Epidermal melanocyte (primary cell): ENCODE measurements at regions not wholly inside any gene's neighbourhood (a gene's known extent, or its start where the extent isn't known, plus 50 kb on each side); places are given as distances from the start of the nearest gene placed in this dataset.
"Not testable (repeated sequence)": the region's sequence is repeated elsewhere in the genome, so short reads cannot be mapped to it uniquely, and the experiment has no call there.

Source experiments
- DNase-seq: peaks from one replicate; pipeline ENCODE4 v3.0.0; 2011; ENCODE audit warnings: low spot score; ENCODE audit not compliant: insufficient read length

DNA sequence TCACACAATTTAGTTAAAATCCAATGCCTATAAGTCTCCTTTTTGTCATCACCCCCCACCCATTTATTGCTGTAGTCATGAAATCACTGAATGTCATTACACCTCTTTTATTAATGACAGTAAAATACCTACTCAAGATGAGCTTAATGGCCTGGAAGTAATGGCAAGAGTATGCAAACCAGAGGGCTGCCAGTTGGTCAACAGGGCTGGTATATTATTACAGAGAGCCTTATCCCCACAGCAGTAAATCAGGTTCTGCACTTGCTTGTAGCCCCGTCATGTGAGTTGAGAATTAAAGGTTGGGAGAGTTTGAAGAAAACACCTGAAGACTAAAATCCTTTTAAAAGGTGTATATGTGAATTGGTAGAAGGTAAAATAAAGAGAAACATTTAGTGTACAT, 372.4 kb downstream of the MAT2B start:
- no peak for DNase-seq

DNA sequence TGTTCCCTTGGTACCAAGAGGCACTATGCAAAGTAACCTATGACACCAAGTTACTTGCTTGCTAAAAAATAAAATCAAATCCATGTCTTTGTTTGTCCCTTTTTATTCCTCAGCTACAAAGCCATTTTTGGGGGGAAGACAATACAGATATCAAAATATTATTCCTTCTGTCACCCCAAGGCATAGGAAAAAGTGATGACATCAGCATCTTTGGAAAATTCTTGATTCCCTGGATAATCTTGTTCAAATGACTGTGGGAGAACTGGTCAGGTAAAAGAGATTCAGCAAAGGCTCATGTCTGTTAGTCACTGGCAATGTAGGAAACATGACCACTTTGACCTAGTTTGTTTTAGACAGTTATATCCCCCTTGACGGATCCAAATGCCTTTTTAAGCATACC, 373.1 kb downstream of the MAT2B start:
- DNase-seq, result no peak

DNA sequence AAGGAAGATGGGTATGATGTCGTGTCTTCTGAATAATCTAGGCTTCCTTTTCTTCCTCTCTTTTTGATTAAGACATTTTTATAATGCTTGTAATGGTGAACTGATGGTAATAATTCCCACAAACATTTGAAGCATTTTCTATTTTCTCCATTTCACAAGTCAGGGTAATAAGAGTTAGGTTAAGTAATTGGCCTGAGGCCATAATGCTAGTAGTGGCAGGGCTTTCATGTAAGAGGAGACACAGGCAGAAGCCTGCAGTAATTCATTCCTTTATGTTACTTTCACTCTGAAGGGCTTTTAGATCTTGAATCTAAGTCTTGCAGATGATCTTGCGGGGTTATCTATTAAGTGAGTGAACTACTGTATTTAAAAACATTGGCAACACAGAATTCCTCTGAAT, 374.9 kb downstream of the MAT2B start:
- DNase-seq, result no peak

DNA sequence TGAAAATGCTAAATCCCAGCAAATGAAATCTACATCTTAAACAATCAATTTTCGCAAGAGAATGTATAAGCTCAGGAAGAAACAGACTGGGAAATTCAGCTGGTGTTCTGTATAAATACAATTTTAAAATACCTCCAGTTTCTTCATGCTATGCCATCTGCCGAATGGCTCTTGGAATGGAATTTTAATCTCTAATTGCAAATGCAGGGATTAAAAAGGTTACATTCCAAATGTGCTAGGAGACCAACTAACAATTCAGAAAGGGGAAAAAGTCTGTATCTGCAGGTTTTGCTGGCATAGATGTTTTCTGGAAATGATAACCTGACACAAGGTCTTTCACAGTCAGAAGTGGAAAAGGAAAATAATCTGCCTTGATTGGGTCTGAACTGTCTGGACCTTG, 379.7 kb downstream of the MAT2B start:
- no peak for DNase-seq

DNA sequence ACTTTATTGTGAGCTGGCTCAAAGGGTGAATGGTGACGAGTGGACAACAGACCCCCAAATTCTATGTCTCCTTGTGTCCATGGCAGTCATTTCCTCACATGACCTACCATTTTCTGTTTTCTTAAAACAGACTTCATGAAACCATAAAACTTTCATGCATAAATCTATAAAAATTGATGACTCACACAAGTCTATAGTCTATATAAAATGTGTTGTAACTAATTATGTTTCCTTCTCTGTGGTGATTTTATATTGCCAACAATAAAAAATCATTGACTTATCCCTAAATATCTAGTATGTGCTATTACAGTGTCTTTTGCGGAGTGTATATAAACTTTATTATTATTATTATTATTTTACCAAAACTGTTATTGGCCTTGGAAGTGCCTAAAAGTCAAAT, 382.4 kb downstream of the MAT2B start:
- no peak for DNase-seq

DNA sequence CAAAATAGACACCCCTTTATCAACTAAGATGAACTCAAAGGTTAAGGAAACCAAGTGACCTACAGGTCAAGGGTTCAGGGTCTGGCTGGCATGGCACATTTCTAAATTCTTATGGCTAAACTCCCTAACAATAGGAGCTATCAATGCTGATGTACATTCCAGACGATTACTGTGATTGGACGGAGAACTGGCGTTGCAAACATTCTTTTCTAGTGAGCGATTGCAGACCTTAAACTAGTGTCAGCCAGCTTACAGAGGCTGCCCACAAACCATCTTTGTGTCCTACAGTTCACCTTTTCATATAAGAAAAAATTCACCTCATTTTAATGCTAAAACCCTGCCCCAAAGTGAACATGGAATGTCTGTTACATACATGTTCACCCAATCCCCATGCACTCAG, 382.9 kb downstream of the MAT2B start:
- no peak for DNase-seq

DNA sequence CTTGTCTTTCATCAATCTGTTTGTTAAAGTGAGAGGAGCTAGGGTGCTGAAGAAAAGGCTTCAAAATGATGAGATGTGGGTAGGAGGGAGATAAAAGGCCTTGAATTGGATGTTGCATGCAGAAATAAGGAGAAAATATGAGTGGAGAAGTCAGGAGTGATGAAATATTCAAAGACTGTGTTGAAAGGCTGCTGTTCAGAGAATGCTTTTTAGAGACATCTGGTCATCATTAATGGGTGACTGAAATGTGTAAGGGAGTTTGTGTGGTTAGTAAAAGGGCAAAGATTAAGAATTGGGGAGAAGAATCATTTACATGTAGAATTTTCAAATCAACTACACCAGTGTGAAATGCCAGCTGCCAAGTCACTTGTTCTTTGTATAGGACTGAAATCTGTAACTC, 383.9 kb downstream of the MAT2B start:
- no peak for DNase-seq

DNA sequence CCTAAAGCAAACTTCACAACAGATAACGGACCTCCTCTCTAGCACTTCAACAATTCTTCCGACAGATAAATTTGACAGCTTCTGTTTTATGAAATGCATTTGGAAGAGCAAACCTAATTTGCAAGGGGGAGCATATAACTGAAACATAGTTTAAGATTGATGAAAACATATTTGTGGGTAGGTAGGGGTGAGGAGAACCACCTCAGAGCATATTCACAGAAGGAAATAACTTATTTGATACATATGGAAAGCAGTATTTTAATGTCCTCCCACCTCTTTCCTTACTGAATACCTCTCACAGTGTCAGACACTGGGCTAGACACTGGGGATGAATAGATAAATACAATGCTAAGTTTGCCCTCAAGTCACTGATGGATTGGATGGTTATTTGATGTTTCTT, 384.8 kb downstream of the MAT2B start:
- no peak for DNase-seq

DNA sequence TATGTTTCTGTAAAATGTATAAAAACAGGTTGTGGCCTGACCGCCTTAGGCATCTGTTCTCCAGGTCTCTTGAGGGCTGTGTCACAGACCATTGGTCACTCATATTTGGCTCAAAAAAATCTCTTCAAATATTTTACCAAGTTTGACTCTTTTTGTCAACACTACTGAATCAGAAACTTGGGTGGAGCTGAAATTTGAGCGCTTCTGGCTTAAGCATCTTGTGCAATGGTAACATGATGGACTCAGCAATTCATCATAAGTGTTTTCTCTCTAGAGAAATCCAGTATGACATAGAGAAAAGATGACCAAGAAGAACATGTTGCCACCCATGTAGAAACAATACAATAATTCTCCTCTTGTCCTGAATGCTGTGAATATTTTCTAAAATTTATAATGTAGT, 387.9 kb downstream of the MAT2B start:
- DNase-seq, result no peak

DNA sequence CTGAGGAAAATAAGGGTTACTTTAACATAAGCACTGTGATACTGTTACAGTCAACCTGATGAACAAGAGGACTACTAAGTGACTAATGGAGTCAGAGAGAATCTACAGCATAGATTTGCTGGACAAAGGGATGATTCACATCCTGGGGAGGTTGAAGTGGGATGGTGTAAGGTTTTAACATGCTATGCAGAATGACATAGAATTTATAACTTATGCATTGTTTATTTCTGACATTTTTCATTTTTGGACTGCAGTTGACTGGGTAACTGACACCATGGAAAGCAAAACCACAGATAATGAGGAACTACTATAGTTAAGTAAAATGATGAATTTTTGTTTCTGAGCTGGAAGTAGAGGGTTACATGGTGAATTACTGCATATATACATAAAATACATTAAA, 389.2 kb downstream of the MAT2B start:
- DNase-seq, result no peak

DNA sequence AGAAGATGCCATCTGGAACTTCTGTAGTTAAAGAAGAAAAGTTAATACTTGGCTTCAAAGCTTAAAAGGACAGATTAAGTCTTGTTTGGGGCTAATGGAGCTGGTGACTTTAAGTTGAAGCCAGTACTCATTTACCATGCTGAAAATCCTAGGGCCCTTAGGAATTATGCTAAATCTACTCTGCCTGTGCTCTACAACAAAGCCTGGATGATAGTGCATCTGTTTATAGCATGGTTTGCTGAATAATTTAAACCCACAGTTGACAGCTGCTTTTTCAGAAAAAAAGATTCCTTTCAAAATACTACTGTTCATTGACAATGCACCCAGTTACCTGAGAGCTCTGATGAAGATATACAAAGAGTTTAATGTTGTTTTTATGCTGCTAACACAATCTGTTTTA, 393.5 kb downstream of the MAT2B start:
- no peak for DNase-seq

DNA sequence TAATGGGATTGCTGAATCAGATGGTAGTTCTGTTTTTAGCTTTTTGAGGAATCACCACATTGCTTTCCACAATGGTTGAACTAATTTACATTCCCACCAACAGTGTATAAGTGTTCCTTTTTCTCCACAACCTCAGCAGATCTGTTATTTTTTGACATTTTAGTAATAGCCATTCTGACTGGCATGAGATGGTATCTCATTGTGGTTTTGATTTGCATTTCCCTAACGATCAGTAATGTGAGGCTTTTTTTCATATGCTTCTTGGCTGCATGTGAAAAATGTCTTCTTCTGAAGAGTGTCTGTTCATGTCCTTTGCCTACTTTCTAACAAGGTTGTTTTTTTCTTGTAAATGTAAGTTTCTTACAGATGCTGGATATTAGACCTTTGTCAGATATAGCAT, 402.4 kb downstream of the MAT2B start:
- DNase-seq, result not testable (repeated sequence)

DNA sequence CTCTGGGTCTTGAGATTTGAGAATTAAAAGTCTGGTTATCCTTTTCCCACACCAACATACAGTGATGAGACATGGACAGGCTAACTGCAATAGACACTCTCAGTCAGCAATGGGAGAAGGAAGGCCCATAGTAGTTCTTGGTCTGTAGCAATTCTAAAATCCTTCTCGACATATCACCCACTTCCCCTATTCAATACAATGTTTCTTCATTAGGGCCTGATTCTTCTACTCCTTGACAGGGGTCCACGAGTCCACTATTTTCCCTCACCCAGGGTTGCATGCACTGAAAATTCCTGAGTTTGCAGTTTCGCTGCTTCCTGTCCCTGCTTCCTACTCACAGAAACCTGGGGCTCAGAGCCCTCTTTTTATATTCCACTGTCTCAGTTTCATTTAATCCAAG, 402.8 kb downstream of the MAT2B start:
- no peak for DNase-seq

DNA sequence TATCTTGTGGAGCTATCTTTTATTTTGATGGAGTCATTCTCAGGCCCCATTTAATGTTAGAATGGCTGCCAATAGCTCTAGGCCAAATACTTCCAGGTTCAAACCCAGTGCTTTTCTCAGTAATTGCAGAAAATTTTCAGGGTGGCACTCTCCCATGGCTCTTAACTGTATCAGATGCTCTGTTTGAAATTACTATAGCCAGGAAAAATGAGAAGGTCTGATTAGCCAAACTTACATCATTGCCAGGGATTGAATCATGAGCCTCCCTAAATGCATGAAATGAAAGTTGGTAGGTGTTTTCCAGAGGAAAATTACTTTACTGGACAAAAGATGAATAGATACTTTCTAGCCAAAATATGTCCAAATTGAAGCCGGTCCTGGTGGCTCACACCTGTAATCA, 404.8 kb downstream of the MAT2B start:
- DNase-seq, result no peak

DNA sequence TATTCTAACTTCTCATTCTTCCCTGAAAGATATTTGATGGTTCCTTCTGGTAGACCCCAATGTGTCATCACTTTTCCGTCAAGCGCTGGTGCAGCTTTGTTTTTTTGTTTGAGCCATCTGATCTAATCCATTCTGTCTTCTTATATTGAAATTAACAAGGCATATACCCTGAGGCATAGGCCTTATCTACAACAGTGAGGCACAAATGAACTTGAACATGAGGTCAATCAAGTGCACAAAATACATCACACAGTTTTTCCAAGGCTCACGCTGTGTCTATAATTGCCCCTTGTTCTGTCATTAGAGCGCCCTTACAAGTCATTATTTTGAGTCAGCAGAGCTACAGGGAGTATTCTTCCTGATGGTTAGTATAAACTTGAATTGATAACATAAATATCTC, 406.6 kb downstream of the MAT2B start:
- DNase-seq, result no peak

DNA sequence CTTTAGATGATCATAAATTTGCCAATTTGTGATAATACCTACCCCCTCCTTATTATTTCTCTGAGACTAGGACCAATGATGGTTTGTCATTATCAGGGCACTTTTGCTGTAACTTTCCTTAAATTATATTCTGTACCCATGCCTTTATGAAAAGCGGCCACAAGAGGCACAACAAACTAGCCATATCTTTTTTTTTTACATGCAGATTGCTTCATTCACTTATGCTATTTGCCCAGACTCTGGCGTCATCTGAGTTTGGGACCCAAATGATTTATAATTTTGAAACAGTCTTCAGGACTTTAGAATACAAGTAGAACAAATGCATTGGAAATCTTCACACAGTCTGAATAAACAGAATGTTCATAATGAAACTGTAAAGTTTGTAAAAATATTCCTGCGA, 408.1 kb downstream of the MAT2B start:
- DNase-seq, result no peak

DNA sequence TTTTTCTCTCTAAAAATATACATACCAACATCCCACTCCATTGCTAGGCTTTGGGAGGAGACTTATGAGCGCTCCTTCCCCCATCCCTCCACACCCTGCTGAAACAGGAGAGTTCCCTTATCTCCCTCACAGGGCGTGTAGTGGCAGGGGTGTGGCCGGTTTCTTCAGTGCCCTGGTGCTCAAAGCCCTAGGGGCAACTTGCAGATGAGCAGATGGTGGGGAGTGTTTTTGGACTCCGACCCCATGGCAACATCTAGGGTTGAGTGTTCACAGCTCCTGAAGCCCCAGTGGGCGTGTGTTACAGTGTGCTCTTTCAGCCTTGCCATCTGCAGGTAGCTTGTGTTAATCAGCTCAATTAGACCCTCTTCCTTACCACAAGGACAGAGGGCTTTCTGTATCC, 409.5 kb downstream of the MAT2B start:
- DNase-seq, result no peak

DNA sequence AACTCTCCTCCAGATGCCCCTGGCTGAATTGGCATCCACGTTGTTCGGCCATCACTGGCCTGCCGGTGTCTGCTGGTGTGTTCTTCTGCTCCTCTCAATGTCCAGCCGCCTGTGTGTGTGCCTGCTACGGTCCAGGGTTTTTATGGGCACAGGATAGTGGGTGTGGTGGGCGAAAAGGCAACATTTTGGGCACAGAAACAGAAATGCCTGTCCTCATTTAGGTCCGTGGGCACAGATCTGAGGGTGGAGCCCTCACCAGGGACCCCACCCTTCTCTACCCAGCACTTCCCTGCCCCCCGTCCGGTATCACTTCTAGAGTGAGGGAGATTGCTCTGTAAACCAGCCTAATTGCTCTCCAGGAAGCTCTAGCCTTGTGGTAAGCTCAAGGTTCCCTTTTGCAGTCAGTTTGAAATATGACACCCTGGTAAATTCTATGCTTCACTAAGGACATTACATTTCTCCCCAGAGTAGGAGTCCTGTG, 410.1 kb downstream of the MAT2B start:
- no peak for DNase-seq

DNA sequence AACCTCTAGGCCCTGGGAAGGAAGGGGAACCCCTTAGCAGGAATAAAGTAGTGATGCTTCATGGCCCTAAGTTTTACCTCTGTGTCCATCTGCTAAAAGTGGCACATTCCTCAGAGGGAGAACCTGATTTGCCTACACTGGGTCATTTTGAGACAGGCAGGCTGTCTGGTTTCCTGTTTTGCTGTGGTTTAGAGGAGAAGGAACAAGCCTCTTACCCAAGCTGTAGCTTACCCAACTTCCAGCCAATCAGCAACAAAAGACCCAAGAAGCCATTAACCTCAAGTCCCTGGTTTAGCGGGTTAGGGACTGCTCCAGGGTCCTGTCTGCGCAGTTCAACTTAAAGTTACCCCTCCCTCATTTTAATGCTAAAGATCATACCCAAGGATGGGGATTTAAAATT, 411.0 kb downstream of the MAT2B start:
- no peak for DNase-seq

DNA sequence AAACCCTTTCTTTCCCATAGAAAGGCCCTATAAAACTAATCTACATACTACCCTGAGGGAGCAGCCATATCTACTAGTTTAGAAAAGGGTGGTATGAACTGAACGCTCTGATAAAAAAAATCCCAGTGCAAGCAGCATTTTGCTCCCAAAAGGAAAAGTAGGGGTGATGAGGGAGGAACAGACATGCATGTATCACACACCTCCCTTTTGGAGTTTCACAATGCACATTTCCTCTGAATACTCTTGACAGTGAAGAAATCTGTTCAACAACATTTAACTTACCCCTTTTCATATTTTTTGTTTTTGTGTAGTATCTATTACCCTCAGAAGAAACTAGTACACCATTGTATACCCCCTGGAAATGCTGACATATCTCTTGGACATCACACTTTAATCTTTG, 411.4 kb downstream of the MAT2B start:
- DNase-seq, result no peak

DNA sequence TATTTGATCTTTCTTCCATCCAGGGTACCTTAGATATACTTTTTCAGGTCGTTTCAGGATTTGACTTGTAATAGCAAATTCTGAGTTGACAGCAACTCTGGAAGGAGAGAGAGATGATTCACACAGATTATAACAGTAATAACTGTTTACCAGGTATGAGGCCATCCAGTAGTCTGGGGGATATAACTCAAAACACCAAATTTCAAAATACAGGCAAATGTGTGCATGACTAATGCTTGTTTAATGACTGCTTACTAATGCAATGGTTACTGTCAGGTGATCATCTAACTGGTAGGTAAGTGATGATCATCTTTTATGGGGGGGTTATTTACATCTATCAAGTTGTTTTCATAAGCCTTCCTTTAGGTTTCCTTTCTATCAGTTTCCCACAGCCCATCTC, 412.3 kb downstream of the MAT2B start:
- no peak for DNase-seq

DNA sequence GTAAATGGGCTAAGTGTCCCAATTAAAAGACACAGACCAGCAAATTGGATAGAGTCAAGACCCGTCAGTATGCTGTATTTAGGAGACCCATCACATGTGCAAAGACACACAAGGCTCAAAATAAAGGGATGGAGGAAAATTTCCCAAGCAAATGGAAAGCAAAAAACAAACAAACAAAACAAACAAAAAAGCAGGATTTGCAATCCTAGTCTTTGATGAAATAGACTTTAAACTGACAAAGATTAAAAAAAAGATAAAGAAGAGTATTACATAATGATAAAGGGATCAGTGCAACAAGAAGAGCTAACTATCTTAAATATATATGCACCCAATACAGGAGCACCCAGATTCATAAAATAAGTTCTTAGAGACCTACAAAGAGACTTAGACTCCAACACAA, 429.6 kb downstream of the MAT2B start:
- not testable (repeated sequence) for DNase-seq

DNA sequence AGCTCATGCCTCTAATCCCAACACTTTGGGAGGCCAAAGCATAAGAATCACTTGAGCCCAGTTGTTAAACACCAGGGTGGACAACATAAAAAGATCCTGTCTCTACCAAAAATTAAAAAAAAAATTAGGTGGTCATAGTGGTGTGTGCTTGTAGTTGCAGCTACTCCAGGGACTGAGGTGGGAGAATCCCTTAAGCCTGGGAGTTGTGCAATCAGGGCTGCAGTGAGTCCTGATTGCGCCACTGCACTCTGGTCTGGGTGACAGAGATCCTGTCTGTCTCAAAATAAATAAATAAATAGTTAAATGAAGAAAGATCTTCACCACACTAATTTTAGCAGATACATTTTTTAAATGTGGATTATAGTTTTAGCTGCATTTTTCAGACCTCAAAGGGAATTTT, 433.2 kb downstream of the MAT2B start:
- no peak for DNase-seq

DNA sequence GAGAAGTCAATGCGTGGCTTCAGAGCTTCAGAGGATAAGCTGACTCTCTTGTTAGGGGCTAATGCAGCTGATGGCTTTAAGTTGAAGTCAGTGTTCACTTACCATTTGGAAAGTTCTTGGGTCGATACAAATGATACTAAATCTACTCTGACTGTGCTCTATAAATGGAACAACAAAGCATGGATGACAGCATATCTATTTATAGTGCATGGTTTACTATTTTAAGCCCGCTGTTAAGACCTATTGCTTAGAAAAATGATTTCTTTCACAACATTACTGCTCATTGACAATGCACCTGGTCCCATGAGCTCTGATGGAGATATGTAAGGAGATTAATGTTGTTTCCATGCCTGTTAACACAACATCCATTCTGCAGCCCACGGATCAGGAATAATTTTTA, 435.7 kb downstream of the MAT2B start:
- DNase-seq, result no peak

DNA sequence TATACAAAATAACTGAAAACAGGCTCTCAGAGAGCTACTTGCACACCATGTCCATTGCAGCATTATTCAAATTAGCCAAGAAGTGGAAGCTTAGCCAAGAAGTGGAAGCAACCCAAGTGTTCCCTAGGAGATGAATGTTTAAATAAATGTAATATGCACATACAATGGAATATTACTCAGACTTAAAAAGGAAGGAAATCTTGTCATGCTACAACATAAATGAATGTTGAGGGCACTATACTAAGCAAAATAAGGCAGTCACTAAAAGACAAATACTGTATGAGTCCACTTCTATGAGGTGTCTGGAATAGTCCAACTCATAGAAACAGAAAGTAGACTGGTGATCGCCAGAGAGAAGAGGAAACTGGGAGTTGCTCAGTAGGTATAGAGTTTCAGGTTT, 438.1 kb downstream of the MAT2B start:
- no peak for DNase-seq
